ENCODE measurements at regions not wholly inside any gene's neighbourhood (a gene's known extent, or its start where the extent isn't known, plus 50 kb on each side); places are given as distances from the start of the nearest gene placed in this dataset.
"Not testable (repeated sequence)": the region's sequence is repeated elsewhere in the genome, so short reads cannot be mapped to it uniquely, and the experiment has no call there.

DNA sequence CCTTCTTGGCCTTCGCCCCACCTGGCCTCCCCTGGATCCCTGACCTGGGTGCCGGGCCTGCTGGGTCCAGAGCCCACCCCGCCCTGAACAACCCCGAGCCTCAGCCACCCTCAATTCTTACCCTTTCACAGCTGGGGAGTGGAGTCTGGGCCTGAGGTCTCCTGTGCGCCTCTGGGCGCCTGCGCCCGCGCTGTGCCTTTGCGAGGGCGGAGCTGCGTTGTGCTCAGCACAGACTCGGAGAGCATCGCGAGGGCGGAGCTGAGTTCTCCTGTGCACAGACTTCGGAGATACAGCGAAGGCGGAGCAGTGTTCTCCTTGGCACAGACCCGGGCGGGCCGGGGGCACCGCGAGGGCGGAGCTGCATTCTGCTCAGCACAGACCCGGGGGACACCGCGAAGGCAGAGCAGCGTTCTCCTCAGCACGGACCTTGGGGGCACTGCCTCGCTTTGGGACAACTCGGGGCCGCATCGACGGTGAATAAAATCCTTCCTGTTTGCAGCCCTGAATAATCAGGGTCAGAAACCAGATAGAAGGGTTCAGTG, 547.2 kb downstream of the FAM72C start:
- H3K36me3 ChIP-seq, H3K27me3 ChIP-seq, H3K4me1 ChIP-seq, H3K9me3 ChIP-seq, H3K27ac ChIP-seq, ATAC-seq: not testable (repeated sequence)
- WGBS, 2 donors (ENCODE audit: low coverage in 1 of 2): no CpG with 5 or more reads among the region's 35 CpGs
- peak overlapping the region in 1 of 2 donors; percentile 23 for H3K4me3 ChIP-seq

DNA sequence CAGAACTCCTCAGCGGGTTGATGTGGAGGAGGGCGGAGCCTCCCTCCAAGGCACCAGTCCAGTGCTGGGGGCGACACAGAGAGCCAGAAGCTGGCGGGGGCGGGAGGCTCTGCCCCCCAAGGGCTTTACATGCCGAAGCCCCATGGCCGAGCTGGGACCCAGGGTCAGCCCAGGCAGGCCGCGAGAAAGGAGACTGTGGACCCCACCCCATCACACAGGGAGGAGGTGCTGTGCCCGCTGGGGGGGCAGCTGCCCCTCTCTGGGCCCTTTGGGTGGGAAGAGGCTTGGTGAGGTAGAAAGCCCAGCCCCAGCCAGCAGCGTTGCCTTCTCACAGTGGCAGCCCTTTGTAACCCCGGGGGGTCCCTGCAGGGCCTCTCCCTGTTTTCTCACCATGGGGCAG, 548.0 kb downstream of the FAM72C start:
- no CpG with 5 or more reads among the region's 12 CpGs for WGBS, 2 donors (ENCODE audit: low coverage in 1 of 2)
- H3K4me3 ChIP-seq: peak overlapping the region in 1 of 2 donors; percentile 35

DNA sequence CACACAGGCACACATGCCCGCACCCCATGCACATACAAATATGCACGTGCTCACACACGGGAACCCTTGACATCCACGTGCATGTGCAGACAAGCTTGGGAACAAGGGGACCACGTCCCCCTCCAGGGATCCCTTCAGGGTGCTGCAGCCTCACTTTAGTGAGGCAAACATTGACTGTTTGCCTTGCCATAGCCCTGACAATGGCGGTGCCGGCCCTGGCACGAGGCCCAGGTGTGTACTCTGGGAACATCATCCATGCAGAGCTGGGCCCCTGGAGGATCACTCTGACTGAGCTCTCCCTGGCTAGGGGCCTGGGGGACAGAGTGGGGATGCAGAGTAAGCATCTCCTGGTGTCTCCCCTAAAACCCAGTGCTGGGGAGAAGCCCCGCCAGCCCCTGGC, 550.5 kb downstream of the FAM72C start:
- not testable (repeated sequence) for H3K36me3 ChIP-seq, ATAC-seq, H3K27me3 ChIP-seq, H3K9me3 ChIP-seq, H3K4me1 ChIP-seq, H3K27ac ChIP-seq, H3K4me3 ChIP-seq
- WGBS, 2 donors (ENCODE audit: low coverage in 1 of 2): no CpG with 5 or more reads among the region's 9 CpGs

More for the DNA sequence above, 548.0 kb downstream of the FAM72C start:
- not testable (repeated sequence) for H3K4me1 ChIP-seq, H3K36me3 ChIP-seq, ATAC-seq, H3K27ac ChIP-seq, H3K9me3 ChIP-seq, H3K27me3 ChIP-seq

All from gastroesophageal sphincter (tissue), 4 donors.